Endothelial cell of umbilical vein (primary cell): ENCODE measurements at regions not wholly inside any gene's neighbourhood (a gene's known extent, or its start where the extent isn't known, plus 50 kb on each side); places are given as distances from the start of the nearest gene placed in this dataset.

Experiments used
- BruUV-seq: library from RNA; stranded (reverse); fragments of 400-500 nt; replicated peaks from 2 replicates; lab custom pipeline; 2021; lab: Mats Ljungman, UMichigan
- CTCF ChIA-PET: fragments of 300-600, 350-600 bp; sonication (Branson Sonifier 250); formaldehyde crosslinking; loops from one replicate; lab custom pipeline; 2021; ENCODE audit warnings: antibody characterized with exemption, inconsistent platforms; lab: Charles Lee
- POLR2A ChIA-PET: fragments of 300-600, 350-600 bp; sonication (Branson Sonifier 250); formaldehyde crosslinking; loops from one replicate; lab custom pipeline; 2021; ENCODE audit warnings: antibody characterized with exemption, inconsistent platforms; lab: Charles Lee
- DNase-seq: peaks from one replicate; pipeline ENCODE4 v3.0.0-alpha.2; 2011; ENCODE audit warnings: low read depth, low spot score
- FAIRE-seq: peaks from 2 replicates; lab custom pipeline; 2011; peaks lifted over from hg19 to GRCh38; lab: Jason Lieb, UNC
- H2AFZ ChIP-seq: 2 replicates; pipeline ENCODE4 v1.6.0; 2012; ENCODE audit warnings: low read depth, low read length, control low read depth, inconsistent platforms
- H3K27ac ChIP-seq: 2 replicates; pipeline ENCODE4 v1.5.1; 2011; ENCODE audit warnings: low read depth, mild to moderate bottlenecking, control low read depth, low read length, moderate library complexity; ENCODE audit not compliant: insufficient read depth
- H3K27me3 ChIP-seq, 2 experiments: 2 replicates each; pipeline versions ENCODE4 v1.6.0 to v1.6.1; 2011; ENCODE audit warnings: low read length in 2 of 2, mixed read lengths in 1 of 2; ENCODE audit not compliant: control insufficient read depth in 2 of 2, insufficient read depth in 2 of 2
- H3K36me3 ChIP-seq, 2 experiments: 2 replicates in 1 of 2; 3 replicates in 1 of 2; pipeline ENCODE4 v1.5.1; 2011; ENCODE audit warnings: low read length in 2 of 2, mild to moderate bottlenecking in 1 of 2, moderate library complexity in 1 of 2; ENCODE audit not compliant: control insufficient read depth in 2 of 2, insufficient read depth in 2 of 2; ENCODE audit errors: extremely low read depth in 1 of 2
- H3K4me1 ChIP-seq: 3 replicates; pipeline ENCODE4 v1.5.1; 2011; ENCODE audit warnings: mild to moderate bottlenecking, low read length; ENCODE audit not compliant: control insufficient read depth, insufficient read depth; ENCODE audit errors: extremely low read depth
- H3K4me2 ChIP-seq: 2 replicates; pipeline ENCODE4 v1.6.1; 2011; ENCODE audit warnings: low read length, control low read depth, mixed read lengths; ENCODE audit not compliant: insufficient read depth
- H3K4me3 ChIP-seq, 3 experiments: fragments of 200-600 bp in 1 of 3; sonication (generic), shearing (Covaris generic) in 1 of 3; replicated peaks in 1 of 3; 2 replicates each; pipeline ENCODE4 v1.5.1; 2011 to 2016; ENCODE audit warnings: control low read depth in 3 of 3, low read length in 3 of 3, mild to moderate bottlenecking in 2 of 3, inconsistent platforms in 1 of 3, low read depth in 1 of 3, moderate library complexity in 1 of 3; ENCODE audit not compliant: insufficient read depth in 1 of 3
- H3K79me2 ChIP-seq: 2 replicates; pipeline ENCODE4 v1.6.0; 2012; ENCODE audit warnings: low read length, inconsistent platforms; ENCODE audit not compliant: control insufficient read depth, insufficient read depth
- H3K9ac ChIP-seq: replicated peaks from 2 replicates; pipeline ENCODE3; 2011; ENCODE audit warnings: low read length, control low read depth; ENCODE audit not compliant: insufficient read depth; ENCODE audit errors: extremely low read depth
- H3K9me1 ChIP-seq: replicated peaks from 3 replicates; pipeline ENCODE4 v1.6.0; 2011; ENCODE audit warnings: mild to moderate bottlenecking, low read length; ENCODE audit not compliant: control insufficient read depth, insufficient read depth; ENCODE audit errors: extremely low read depth
- H3K9me3 ChIP-seq: replicated peaks from 2 replicates; pipeline ENCODE4 v1.5.1; 2012; ENCODE audit warnings: low read length, inconsistent platforms; ENCODE audit not compliant: control insufficient read depth, insufficient read depth
- H4K20me1 ChIP-seq: replicated peaks from 2 replicates; pipeline ENCODE3; 2011; ENCODE audit warnings: mild to moderate bottlenecking, low read length; ENCODE audit not compliant: control insufficient read depth, insufficient read depth; ENCODE audit errors: extremely low read depth
- EZH2 ChIP-seq: IDR thresholded peaks from 2 replicates; pipeline ENCODE4 v1.6.1; 2012; ENCODE audit warnings: borderline replicate concordance, low read depth, mild to moderate bottlenecking, moderate library complexity, low read length, inconsistent platforms; ENCODE audit not compliant: severe bottlenecking
- FOS ChIP-seq: IDR thresholded peaks from 2 replicates; pipeline ENCODE4 v1.6.1; 2011; ENCODE audit warnings: mild to moderate bottlenecking, low read length, moderate library complexity, borderline replicate concordance; ENCODE audit not compliant: insufficient read depth
- GATA2 ChIP-seq: IDR thresholded peaks from 2 replicates; pipeline ENCODE4 v1.7.0; 2011; ENCODE audit warnings: low read depth, mild to moderate bottlenecking, moderate library complexity, mixed read lengths, low read length; ENCODE audit not compliant: insufficient read length, insufficient read depth
- JUN ChIP-seq: IDR thresholded peaks from 2 replicates; pipeline ENCODE4 v1.6.1; 2011; ENCODE audit warnings: borderline replicate concordance, low read depth; ENCODE audit not compliant: insufficient read length, insufficient read depth
- MYC ChIP-seq: IDR thresholded peaks from one replicate; pipeline ENCODE4 v1.6.1; 2011; ENCODE audit warnings: mild to moderate bottlenecking, low read depth, low read length
- POLR2A ChIP-seq: IDR thresholded peaks from 2 replicates; pipeline ENCODE4 v1.6.1; 2012; ENCODE audit warnings: low read depth, mild to moderate bottlenecking, control low read depth, low read length
- POLR2AphosphoS5 ChIP-seq: IDR thresholded peaks from 2 replicates; pipeline ENCODE4 v1.6.1; 2012; ENCODE audit warnings: low read depth, mild to moderate bottlenecking, control low read depth, low read length, moderate library complexity; ENCODE audit not compliant: insufficient read depth
- dilution Hi-C: fragments of 300-500 bp; cut with MboI; formaldehyde crosslinking; loops from one replicate; pipeline ENCODE4 v1.15.0; 2019; ENCODE audit warnings: low sequenced_read_pairs; ENCODE audit not compliant: extremely low pct_ligation_motif_present
- intact Hi-C: fragments of 100-400 bp; cut with micrococcal nuclease; formaldehyde crosslinking; loops from one replicate; pipeline ENCODE4 v1.10.0; 2022
- TF ChIP-seq, protein P1 (sequence below): IDR thresholded peaks from 2 replicates; pipeline ENCODE4 v1.6.1; 2011; ENCODE audit not compliant: insufficient read depth, insufficient read length
- TF ChIP-seq, protein P2 (sequence below), 2 donors: IDR thresholded peaks; 1 replicate in 1 of 2; 2 replicates in 1 of 2; pipeline ENCODE4 v1.5.1; 2011; ENCODE audit warnings: low read length in 2 of 2, mild to moderate bottlenecking in 2 of 2, moderate library complexity in 2 of 2, control low read depth in 1 of 2, inconsistent platforms in 1 of 2, low read depth in 1 of 2; ENCODE audit not compliant: insufficient read depth in 1 of 2; ENCODE audit errors: extremely low read depth in 1 of 2

DNA sequence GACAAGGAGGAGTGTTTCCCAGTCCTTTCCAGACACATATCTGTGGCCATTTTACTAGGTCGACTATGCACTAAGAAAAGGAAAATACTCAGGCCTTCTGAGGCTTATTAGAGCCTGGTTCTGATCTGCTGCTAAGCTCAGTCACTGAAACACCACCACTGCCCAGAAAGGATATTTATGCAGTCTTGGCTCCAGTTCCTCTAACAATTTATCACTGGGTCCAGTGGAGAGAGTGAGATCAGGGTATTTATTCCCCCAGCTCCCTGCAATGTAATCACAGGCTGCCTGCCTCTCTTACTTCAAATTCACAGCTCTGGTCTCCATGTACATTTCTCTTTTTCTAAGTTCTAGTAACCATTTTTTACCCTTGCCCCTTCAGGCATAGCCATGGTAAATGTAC, 81.6 kb upstream of the INPP4B start:
- Histone ChIP-seq H3K9ac (no peak overlapping the region), H3K4me3 (no peak overlapping the region), H3K27ac (no peak overlapping the region), H3K4me1 (no peaks in the 10 kb centered on the region), H3K9me3 (no peaks in the 10 kb centered on the region), H3K4me2 (no peak overlapping the region), H3K79me2 (no peaks in the 10 kb centered on the region), H3K27me3 (no peaks in the 10 kb centered on the region), H2AFZ (no peak overlapping the region), H3K36me3 (no peaks in the 10 kb centered on the region), H3K9me1 (no peaks in the 10 kb centered on the region), H4K20me1 (no peaks in the 10 kb centered on the region)
- ChIA-PET CTCF (no interaction called here), POLR2A (no interaction called here)
- dilution Hi-C loops, result no loop called here
- FAIRE-seq (no peak), DNase-seq (no peak)
- BruUV-seq, result no TSS peak
- intact Hi-C loops, result no loop called here
- TF ChIP-seq JUN, result no peak
- no peak for TF ChIP-seq FOS
- TF ChIP-seq, protein P1, sequence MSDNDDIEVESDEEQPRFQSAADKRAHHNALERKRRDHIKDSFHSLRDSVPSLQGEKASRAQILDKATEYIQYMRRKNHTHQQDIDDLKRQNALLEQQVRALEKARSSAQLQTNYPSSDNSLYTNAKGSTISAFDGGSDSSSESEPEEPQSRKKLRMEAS, result no peak
- no peak for TF ChIP-seq GATA2
- TF ChIP-seq MYC, result no peak
- no peak for TF ChIP-seq POLR2AphosphoS5
- no peak for TF ChIP-seq POLR2A
- TF ChIP-seq, protein P2, sequence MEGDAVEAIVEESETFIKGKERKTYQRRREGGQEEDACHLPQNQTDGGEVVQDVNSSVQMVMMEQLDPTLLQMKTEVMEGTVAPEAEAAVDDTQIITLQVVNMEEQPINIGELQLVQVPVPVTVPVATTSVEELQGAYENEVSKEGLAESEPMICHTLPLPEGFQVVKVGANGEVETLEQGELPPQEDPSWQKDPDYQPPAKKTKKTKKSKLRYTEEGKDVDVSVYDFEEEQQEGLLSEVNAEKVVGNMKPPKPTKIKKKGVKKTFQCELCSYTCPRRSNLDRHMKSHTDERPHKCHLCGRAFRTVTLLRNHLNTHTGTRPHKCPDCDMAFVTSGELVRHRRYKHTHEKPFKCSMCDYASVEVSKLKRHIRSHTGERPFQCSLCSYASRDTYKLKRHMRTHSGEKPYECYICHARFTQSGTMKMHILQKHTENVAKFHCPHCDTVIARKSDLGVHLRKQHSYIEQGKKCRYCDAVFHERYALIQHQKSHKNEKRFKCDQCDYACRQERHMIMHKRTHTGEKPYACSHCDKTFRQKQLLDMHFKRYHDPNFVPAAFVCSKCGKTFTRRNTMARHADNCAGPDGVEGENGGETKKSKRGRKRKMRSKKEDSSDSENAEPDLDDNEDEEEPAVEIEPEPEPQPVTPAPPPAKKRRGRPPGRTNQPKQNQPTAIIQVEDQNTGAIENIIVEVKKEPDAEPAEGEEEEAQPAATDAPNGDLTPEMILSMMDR (IDR thresholded peaks at IDR 0.05; ENCODE audit: extremely low read depth in 1 of 2, insufficient read depth in 1 of 2, low read depth in 1 of 2, low read length in 2 of 2), result no peak
- no peak for TF ChIP-seq EZH2
